Stimulated activated memory B cell treated with anti-CD40 and anti-IgM and Interleukin-4, amounts not matched to agents 10 μg/mL and 1 μg/mL and 100 μg/mL, for 72 hours (primary cell): ENCODE measurements at regions not wholly inside any gene's neighbourhood (a gene's known extent, or its start where the extent isn't known, plus 50 kb on each side); places are given as distances from the start of the nearest gene placed in this dataset.

Experiments
- ATAC-seq: fragments of 150-1000 bp; cut with Tn5 transposase; 2 replicates; pipeline ENCODE4 v1.10.0; 2021
- H3K27ac Mint-ChIP-seq: one replicate; pipeline ENCODE4 v1.8.0; 2022; ENCODE audit warnings: mild to moderate bottlenecking, mixed read lengths
- H3K27me3 Mint-ChIP-seq: one replicate; pipeline ENCODE4 v1.8.0; 2022; ENCODE audit warnings: mixed read lengths
- H3K36me3 Mint-ChIP-seq: one replicate; pipeline ENCODE4 v1.8.0; 2022; ENCODE audit warnings: mixed read lengths
- H3K4me1 Mint-ChIP-seq: one replicate; pipeline ENCODE4 v1.8.0; 2022; ENCODE audit warnings: mixed read lengths
- H3K4me3 Mint-ChIP-seq: one replicate; pipeline ENCODE4 v1.8.0; 2022; ENCODE audit warnings: mild to moderate bottlenecking, moderate library complexity, mixed read lengths
- H3K9me3 Mint-ChIP-seq: one replicate; pipeline ENCODE4 v1.8.0; 2022; ENCODE audit warnings: mixed read lengths

GRCh38 chr2:150142561-150142960 is 344.9 kb downstream of the RND3 start:
- Mint-ChIP-seq H3K27ac (no peak overlapping the region), H3K4me3 (no peak overlapping the region), H3K4me1 (no peaks in the 10 kb centered on the region), H3K27me3 (no peaks in the 10 kb centered on the region), H3K36me3 (no peaks in the 10 kb centered on the region), H3K9me3 (peaks cover 4% of the 10 kb centered on the region)
- no peak for ATAC-seq

DNA sequence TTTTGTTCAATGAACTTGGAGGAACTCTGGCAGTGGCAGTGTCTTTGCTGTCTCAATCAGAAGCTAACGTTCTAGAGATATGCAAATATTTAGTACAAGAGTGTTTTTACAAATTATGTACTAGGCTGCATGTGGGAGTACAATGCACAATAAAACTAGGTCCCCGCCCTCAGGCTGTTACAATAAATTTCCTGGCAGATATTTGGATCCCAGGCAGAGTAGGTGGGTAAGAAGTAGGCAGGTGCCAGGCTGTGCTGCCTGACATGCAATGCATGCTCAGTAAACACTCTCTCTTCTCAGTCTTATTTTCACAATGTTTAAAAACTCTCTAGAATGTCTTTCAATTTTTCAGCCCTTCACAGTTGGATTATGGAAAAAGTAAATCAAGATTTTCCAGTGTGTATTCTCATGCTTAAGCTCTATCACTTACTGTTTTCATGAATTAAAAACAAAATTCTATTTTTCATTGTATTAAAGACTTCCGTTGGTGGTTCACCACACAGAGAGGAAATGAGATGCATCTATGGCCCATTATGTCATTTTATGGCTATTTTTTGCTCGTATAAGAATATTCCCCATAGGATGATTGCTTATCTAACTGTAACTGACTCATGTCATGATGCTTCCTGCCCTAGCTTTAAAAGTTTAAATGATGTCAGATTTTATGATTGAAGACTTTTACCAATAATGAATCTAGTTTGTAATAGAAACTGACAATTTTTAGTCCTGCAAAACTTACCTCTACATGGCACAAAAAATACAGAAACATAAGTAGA is 346.1 kb downstream of the RND3 start:
- no peaks in the 10 kb centered on the region for H3K27me3 Mint-ChIP-seq
- ATAC-seq = no peak
- no peaks in the 10 kb centered on the region for H3K4me1 Mint-ChIP-seq
- no peak overlapping the region for H3K27ac Mint-ChIP-seq
- no peaks in the 10 kb centered on the region for H3K36me3 Mint-ChIP-seq
- H3K4me3 Mint-ChIP-seq = no peak overlapping the region
- H3K9me3 Mint-ChIP-seq = peaks cover 4% of the 10 kb centered on the region

- peaks cover 4% of the 10 kb centered on the region for H3K9me3 Mint-ChIP-seq
- H3K36me3 Mint-ChIP-seq = no peaks in the 10 kb centered on the region
- H3K27me3 Mint-ChIP-seq = no peaks in the 10 kb centered on the region
- H3K27ac Mint-ChIP-seq = no peak overlapping the region
- no peaks in the 10 kb centered on the region for H3K4me1 Mint-ChIP-seq
- no peak overlapping the region for H3K4me3 Mint-ChIP-seq
- no peak for ATAC-seq
Observed at GRCh38 chr2:150140777-150141176, 346.7 kb downstream of the RND3 start.

DNA sequence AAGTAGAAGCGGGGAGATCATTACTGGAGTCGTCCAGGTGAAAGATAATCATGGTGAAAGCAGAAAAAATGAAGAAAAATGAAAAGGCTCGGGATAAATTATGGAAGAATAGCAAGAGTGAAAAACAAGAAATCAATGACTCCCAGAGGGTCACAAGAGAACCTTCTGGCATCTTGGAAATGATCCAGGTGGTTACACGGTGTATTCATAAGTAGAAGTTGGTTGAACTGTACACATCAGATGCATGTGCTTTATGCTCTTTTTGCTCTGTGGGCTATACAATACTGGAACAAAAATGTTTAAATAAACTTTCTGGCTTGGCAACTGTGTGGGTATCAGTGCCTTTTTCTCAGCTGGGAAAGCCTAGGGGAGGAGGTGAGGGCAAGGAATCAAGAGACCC is 348.9 kb downstream of the RND3 start:
- no peaks in the 10 kb centered on the region for H3K36me3 Mint-ChIP-seq
- H3K27me3 Mint-ChIP-seq = no peaks in the 10 kb centered on the region
- H3K9me3 Mint-ChIP-seq = peaks cover 4% of the 10 kb centered on the region
- no peaks in the 10 kb centered on the region for H3K4me1 Mint-ChIP-seq
- H3K27ac Mint-ChIP-seq = no peak overlapping the region
- ATAC-seq = no peak
- H3K4me3 Mint-ChIP-seq = no peak overlapping the region

DNA sequence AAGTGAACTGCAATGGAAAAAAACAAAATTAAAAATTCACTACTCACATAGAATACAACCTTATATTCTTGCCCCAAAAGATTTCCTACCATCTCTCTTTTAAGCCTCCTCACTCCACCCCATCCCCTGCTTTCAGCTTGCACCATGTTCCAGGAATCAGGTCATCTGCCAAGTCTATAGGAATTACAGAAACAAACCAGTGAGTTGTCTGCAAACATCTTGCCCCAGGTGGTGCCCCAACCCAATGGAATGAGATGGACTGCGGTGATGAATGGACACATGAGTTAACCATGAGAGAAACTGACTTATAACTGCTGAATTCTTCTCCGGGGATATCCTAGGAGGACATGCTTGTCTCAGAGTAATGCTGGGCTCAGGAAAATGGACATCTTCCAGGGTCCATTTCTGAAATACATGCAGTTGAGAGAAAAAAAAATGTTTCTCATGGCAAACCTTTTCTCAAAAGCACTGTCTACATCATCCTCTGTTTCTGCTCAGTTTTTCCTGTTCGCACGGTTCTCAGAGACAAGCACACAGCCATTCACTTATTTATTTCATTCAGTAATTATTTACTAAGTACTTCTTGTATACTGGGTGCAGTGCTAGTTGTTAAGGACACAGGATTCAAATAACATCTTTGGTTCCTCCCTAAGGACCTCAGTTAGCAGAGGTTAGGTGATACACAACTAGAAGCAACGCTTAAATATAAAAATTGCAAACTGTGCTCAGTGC is 350.0 kb downstream of the RND3 start:
- Mint-ChIP-seq H3K36me3 (no peaks in the 10 kb centered on the region), H3K9me3 (peaks cover 4% of the 10 kb centered on the region), H3K27ac (no peak overlapping the region), H3K27me3 (no peaks in the 10 kb centered on the region), H3K4me3 (no peak overlapping the region), H3K4me1 (no peaks in the 10 kb centered on the region)
- ATAC-seq = no peak

- Mint-ChIP-seq H3K27me3 (no peaks in the 10 kb centered on the region), H3K27ac (no peak overlapping the region), H3K4me3 (no peak overlapping the region)
Observed at GRCh38 chr2:150136893-150137292, 350.6 kb downstream of the RND3 start.

DNA sequence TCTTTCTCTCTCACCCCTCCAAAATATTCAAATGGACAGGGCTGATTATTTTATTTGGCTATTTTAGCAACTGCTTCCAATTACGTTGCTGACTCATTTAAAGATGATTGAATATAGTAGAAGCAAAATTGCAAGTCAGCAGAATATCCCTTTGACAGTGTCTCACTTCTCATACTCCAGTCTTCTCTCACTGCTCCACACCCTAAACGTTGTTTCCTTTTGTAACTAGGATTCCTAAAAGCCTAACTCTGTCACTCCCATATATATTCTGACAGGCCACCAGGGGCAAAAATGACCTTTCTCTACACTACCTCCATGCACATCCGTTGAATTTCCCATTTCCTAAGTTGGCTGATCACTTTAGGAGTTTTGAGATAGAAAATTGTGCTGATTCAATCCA is 351.1 kb downstream of the RND3 start:
- Mint-ChIP-seq H3K4me1 (no peaks in the 10 kb centered on the region), H3K27me3 (no peaks in the 10 kb centered on the region), H3K9me3 (peaks cover 4% of the 10 kb centered on the region), H3K36me3 (no peaks in the 10 kb centered on the region), H3K27ac (no peak overlapping the region), H3K4me3 (no peak overlapping the region)
- no peak for ATAC-seq

More at GRCh38 chr2:150136893-150137292, 350.6 kb downstream of the RND3 start:
- Mint-ChIP-seq H3K4me1 (no peaks in the 10 kb centered on the region), H3K9me3 (peaks cover 4% of the 10 kb centered on the region), H3K36me3 (no peaks in the 10 kb centered on the region)
- ATAC-seq = no peak

- no peaks in the 10 kb centered on the region for H3K27me3 Mint-ChIP-seq
- no peak overlapping the region for H3K27ac Mint-ChIP-seq
- H3K4me1 Mint-ChIP-seq = no peaks in the 10 kb centered on the region
- H3K4me3 Mint-ChIP-seq = no peak overlapping the region
- peaks cover 4% of the 10 kb centered on the region for H3K9me3 Mint-ChIP-seq
- H3K36me3 Mint-ChIP-seq = no peaks in the 10 kb centered on the region
- no peak for ATAC-seq
Observed at GRCh38 chr2:150135223-150135883, 352.1 kb downstream of the RND3 start.

DNA sequence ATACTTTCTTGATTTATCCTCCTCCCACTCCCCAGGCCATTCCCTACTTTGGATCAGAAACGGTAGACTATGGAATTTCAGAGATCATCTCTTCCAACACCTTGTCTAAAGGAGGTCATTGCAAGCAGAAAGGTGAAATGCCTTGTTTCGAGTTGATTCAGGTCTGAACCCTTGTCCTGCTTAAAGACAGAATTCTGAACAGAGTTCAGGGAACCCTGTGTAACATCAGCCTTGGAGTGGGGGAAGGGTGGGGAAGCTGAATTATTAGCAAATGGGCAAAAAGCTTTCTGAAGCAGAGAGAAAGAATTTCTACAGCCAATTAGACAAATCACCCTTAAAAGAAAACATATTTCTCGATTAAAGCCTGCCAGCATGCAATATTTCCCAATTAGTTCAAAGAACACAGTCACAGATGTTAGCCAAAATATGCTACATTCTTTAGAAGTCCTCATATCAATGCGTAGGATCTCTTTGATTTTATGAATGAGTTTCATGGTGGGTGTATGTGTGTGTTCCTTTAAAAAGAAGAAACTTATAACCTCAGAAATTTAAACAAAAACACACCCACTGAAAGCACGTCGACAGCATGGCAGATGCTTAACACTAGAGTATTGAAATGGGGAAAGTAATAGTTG is 353.1 kb downstream of the RND3 start:
- H3K36me3 Mint-ChIP-seq = no peaks in the 10 kb centered on the region
- no peaks in the 10 kb centered on the region for H3K27me3 Mint-ChIP-seq
- peaks cover 4% of the 10 kb centered on the region for H3K9me3 Mint-ChIP-seq
- H3K4me3 Mint-ChIP-seq = no peak overlapping the region
- no peak overlapping the region for H3K27ac Mint-ChIP-seq
- H3K4me1 Mint-ChIP-seq = no peaks in the 10 kb centered on the region
- ATAC-seq = no peak

DNA sequence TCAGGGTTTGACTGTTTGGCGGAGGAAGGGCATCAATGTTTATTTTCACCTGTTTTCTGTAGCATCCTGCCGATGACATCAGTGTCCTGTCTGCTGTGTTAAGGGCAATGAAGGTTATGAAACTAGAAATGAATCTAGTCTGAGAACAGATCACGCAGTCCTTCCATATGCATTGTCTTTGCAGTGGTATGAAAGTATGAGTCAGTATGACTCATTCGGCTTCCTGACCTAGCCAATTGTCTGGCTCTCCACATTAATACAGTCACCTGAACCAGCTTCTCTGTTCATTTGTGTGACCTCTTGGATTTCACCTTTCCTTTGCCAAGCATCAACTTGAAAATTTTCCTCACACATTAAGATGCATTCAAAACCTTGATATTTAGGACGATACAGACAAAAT is 353.8 kb downstream of the RND3 start:
- no peak overlapping the region for H3K4me3 Mint-ChIP-seq
- no peaks in the 10 kb centered on the region for H3K27me3 Mint-ChIP-seq
- H3K27ac Mint-ChIP-seq = no peak overlapping the region
- no peaks in the 10 kb centered on the region for H3K4me1 Mint-ChIP-seq
- H3K36me3 Mint-ChIP-seq = no peaks in the 10 kb centered on the region
- H3K9me3 Mint-ChIP-seq = peaks cover 7% of the 10 kb centered on the region
- ATAC-seq = no peak

GRCh38 chr2:150129921-150130575 is 357.4 kb downstream of the RND3 start:
- Mint-ChIP-seq H3K4me1 (no peaks in the 10 kb centered on the region), H3K27ac (no peak overlapping the region), H3K4me3 (no peak overlapping the region), H3K36me3 (no peaks in the 10 kb centered on the region), H3K9me3 (peaks cover 8% of the 10 kb centered on the region), H3K27me3 (no peaks in the 10 kb centered on the region)
- no peak for ATAC-seq

- no peaks in the 10 kb centered on the region for H3K36me3 Mint-ChIP-seq
- H3K9me3 Mint-ChIP-seq = peaks cover 8% of the 10 kb centered on the region
- H3K27me3 Mint-ChIP-seq = no peaks in the 10 kb centered on the region
- no peaks in the 10 kb centered on the region for H3K4me1 Mint-ChIP-seq
- ATAC-seq = no peak
- no peak overlapping the region for H3K27ac Mint-ChIP-seq
- H3K4me3 Mint-ChIP-seq = no peak overlapping the region
Observed at GRCh38 chr2:150127995-150128394, 359.5 kb downstream of the RND3 start.

GRCh38 chr2:150127346-150127990 is 360.0 kb downstream of the RND3 start:
- no peak overlapping the region for H3K4me3 Mint-ChIP-seq
- ATAC-seq = no peak
- H3K27me3 Mint-ChIP-seq = no peaks in the 10 kb centered on the region
- H3K36me3 Mint-ChIP-seq = no peaks in the 10 kb centered on the region
- H3K9me3 Mint-ChIP-seq = peaks cover 8% of the 10 kb centered on the region
- no peak overlapping the region for H3K27ac Mint-ChIP-seq
- H3K4me1 Mint-ChIP-seq = no peaks in the 10 kb centered on the region

GRCh38 chr2:150126839-150127238 is 360.6 kb downstream of the RND3 start:
- peaks cover 8% of the 10 kb centered on the region for H3K9me3 Mint-ChIP-seq
- H3K4me1 Mint-ChIP-seq = no peaks in the 10 kb centered on the region
- no peak for ATAC-seq
- no peak overlapping the region for H3K27ac Mint-ChIP-seq
- no peaks in the 10 kb centered on the region for H3K36me3 Mint-ChIP-seq
- H3K27me3 Mint-ChIP-seq = no peaks in the 10 kb centered on the region
- no peak overlapping the region for H3K4me3 Mint-ChIP-seq
